H9 (cell line): ENCODE measurements at regions not wholly inside any gene's neighbourhood (a gene's known extent, or its start where the extent isn't known, plus 50 kb on each side); places are given as distances from the start of the nearest gene placed in this dataset.
A peak's percentile ranks its signal among the peaks of the same experiment; 100 is the strongest.

Experiments
- DNase-seq: peaks from one replicate; pipeline ENCODE4 v3.0.0-alpha.2; 2017
- H2AFZ ChIP-seq: one replicate; pipeline ENCODE4 v1.6.1; 2013; ENCODE audit warnings: mild to moderate bottlenecking, low read length, control low read depth, moderate library complexity
- H2AK5ac ChIP-seq: 2 replicates; pipeline ENCODE4 v1.6.1; 2013; ENCODE audit warnings: low read length, control low read depth, mixed read lengths; ENCODE audit not compliant: insufficient read length
- H2BK120ac ChIP-seq: one replicate; pipeline ENCODE4 v1.6.1; 2013; ENCODE audit warnings: low read depth, mild to moderate bottlenecking, low read length, control low read depth, inconsistent platforms; ENCODE audit not compliant: poor library complexity, severe bottlenecking
- H2BK12ac ChIP-seq: 2 replicates; pipeline ENCODE4 v1.6.1; 2013; ENCODE audit warnings: low read length, control low read depth, mixed read lengths, low read depth; ENCODE audit not compliant: insufficient read length
- H2BK15ac ChIP-seq: 2 replicates; pipeline ENCODE4 v1.6.1; 2013; ENCODE audit warnings: low read depth, low read length, control low read depth
- H2BK20ac ChIP-seq: one replicate; pipeline ENCODE4 v1.6.1; 2013; ENCODE audit warnings: low read depth, mild to moderate bottlenecking, low read length, control low read depth, inconsistent platforms; ENCODE audit not compliant: poor library complexity, severe bottlenecking
- H2BK5ac ChIP-seq: 2 replicates; pipeline ENCODE4 v1.6.1; 2013; ENCODE audit warnings: low read length, control low read depth, mixed read lengths; ENCODE audit not compliant: insufficient read length
- H3K14ac ChIP-seq: 2 replicates; pipeline ENCODE4 v1.6.1; 2013; ENCODE audit warnings: low read length, control low read depth; ENCODE audit not compliant: insufficient read depth
- H3K18ac ChIP-seq: 2 replicates; pipeline ENCODE4 v1.6.1; 2013; ENCODE audit warnings: low read depth, mild to moderate bottlenecking, mixed read lengths, low read length, control low read depth; ENCODE audit not compliant: insufficient read length
- H3K23ac ChIP-seq: 2 replicates; pipeline ENCODE4 v1.6.1; 2013; ENCODE audit warnings: low read length, control low read depth, mixed read lengths, low read depth; ENCODE audit not compliant: insufficient read length
- H3K23me2 ChIP-seq: 2 replicates; pipeline ENCODE4 v1.6.1; 2013; ENCODE audit warnings: low read depth, mild to moderate bottlenecking, mixed read lengths, low read length, control low read depth; ENCODE audit not compliant: insufficient read length, poor library complexity, severe bottlenecking
- H3K27ac ChIP-seq: 2 replicates; pipeline ENCODE4 v1.5.1; 2013; ENCODE audit warnings: low read length, control low read depth, mixed read lengths, low read depth; ENCODE audit not compliant: insufficient read length
- H3K27me3 ChIP-seq: 2 replicates; pipeline ENCODE4 v1.6.1; 2013; ENCODE audit warnings: low read length, control low read depth, inconsistent platforms; ENCODE audit not compliant: insufficient read depth
- H3K4ac ChIP-seq: 2 replicates; pipeline ENCODE4 v1.6.1; 2013; ENCODE audit warnings: low read depth, mild to moderate bottlenecking, control low read depth, inconsistent platforms, low read length, moderate library complexity
- H3K4me1 ChIP-seq: 2 replicates; pipeline ENCODE4 v1.6.1; 2013; ENCODE audit warnings: low read length, control low read depth, inconsistent platforms; ENCODE audit not compliant: insufficient read depth
- H3K4me2 ChIP-seq: 2 replicates; pipeline ENCODE4 v1.6.1; 2013; ENCODE audit warnings: low read length, control low read depth, mixed read lengths; ENCODE audit not compliant: insufficient read length, insufficient read depth
- H3K56ac ChIP-seq: 2 replicates; pipeline ENCODE4 v1.6.1; 2013; ENCODE audit warnings: low read depth, mild to moderate bottlenecking, mixed read lengths, low read length, control low read depth; ENCODE audit not compliant: insufficient read length
- H3K79me1 ChIP-seq: 2 replicates; pipeline ENCODE4 v1.6.1; 2013; ENCODE audit warnings: low read depth, mild to moderate bottlenecking, moderate library complexity, low read length, control low read depth, inconsistent platforms; ENCODE audit not compliant: insufficient read depth, poor library complexity, severe bottlenecking
- H3K79me2 ChIP-seq: 2 replicates; pipeline ENCODE4 v1.6.1; 2013; ENCODE audit warnings: low read length, control low read depth, inconsistent platforms; ENCODE audit not compliant: insufficient read depth
- H3K9ac ChIP-seq: 2 replicates; pipeline ENCODE4 v1.6.1; 2013; ENCODE audit warnings: low read length, control low read depth, mixed read lengths; ENCODE audit not compliant: insufficient read length; ENCODE audit errors: extremely low read depth
- H3K9me3 ChIP-seq: one replicate; pipeline ENCODE4 v1.6.1; 2013; ENCODE audit warnings: low read depth, low read length, inconsistent platforms; ENCODE audit not compliant: control insufficient read depth
- H3T11ph ChIP-seq: one replicate; pipeline ENCODE4 v1.6.1; 2013; ENCODE audit warnings: mild to moderate bottlenecking, low read length, control low read depth, inconsistent platforms
- H4K20me1 ChIP-seq: one replicate; pipeline ENCODE4 v1.6.1; 2013; ENCODE audit not compliant: control insufficient read depth, insufficient read length, insufficient read depth
- H4K5ac ChIP-seq: 2 replicates; pipeline ENCODE4 v1.6.1; 2013; ENCODE audit warnings: low read depth, mild to moderate bottlenecking, mixed read lengths, low read length, control low read depth; ENCODE audit not compliant: insufficient read length
- H4K8ac ChIP-seq: replicated peaks from 2 replicates; pipeline ENCODE4 v1.6.1; 2013; ENCODE audit warnings: low read length, control low read depth, mixed read lengths, low read depth; ENCODE audit not compliant: insufficient read length
- H4K91ac ChIP-seq: 2 replicates; pipeline ENCODE4 v1.6.1; 2013; ENCODE audit warnings: low read depth, mild to moderate bottlenecking, moderate library complexity, mixed read lengths, low read length, control low read depth; ENCODE audit not compliant: insufficient read length
- H3K27ac Mint-ChIP-seq, 3 experiments: 2 replicates in 2 of 3; 3 replicates in 1 of 3; pipeline ENCODE4 v1.8.0; 2020 to 2021; ENCODE audit warnings: mixed read lengths in 3 of 3, mild to moderate bottlenecking in 1 of 3, moderate library complexity in 1 of 3
- H3K27me3 Mint-ChIP-seq: 2 replicates; pipeline ENCODE4 v1.8.0; 2021; ENCODE audit warnings: low read depth, mild to moderate bottlenecking, moderate library complexity, mixed read lengths
- H3K36me3 Mint-ChIP-seq, 3 experiments: 2 replicates in 2 of 3; 3 replicates in 1 of 3; pipeline ENCODE4 v1.8.0; 2020 to 2021; ENCODE audit warnings: low read depth in 3 of 3, mixed read lengths in 3 of 3; ENCODE audit not compliant: insufficient read depth in 1 of 3
- H3K4me1 Mint-ChIP-seq, 2 experiments: 2 replicates each; pipeline ENCODE4 v1.8.0; 2020; ENCODE audit warnings: mixed read lengths in 2 of 2
- H3K4me3 Mint-ChIP-seq, 2 experiments: 2 replicates in 1 of 2; 3 replicates in 1 of 2; pipeline ENCODE4 v1.8.0; 2020 to 2021; ENCODE audit warnings: mild to moderate bottlenecking in 2 of 2, mixed read lengths in 2 of 2, moderate library complexity in 1 of 2
- H3K9me3 Mint-ChIP-seq, 2 experiments: 2 replicates in 1 of 2; 3 replicates in 1 of 2; pipeline ENCODE4 v1.8.0; 2020; ENCODE audit warnings: mild to moderate bottlenecking in 2 of 2, mixed read lengths in 2 of 2, moderate library complexity in 1 of 2
- TF ChIP-seq, protein P1 (sequence below): fragments of 200-600 bp; sonication (generic); conservative IDR thresholded peaks from 3 replicates; pipeline ENCODE4 v1.8.0; 2021; ENCODE audit warnings: antibody characterized with exemption, mild to moderate bottlenecking

- no peaks in the 10 kb centered on the region for H3K23me2 ChIP-seq
- no peak overlapping the region for H3K18ac ChIP-seq
- no peaks in the 10 kb centered on the region for H3K79me1 ChIP-seq
- H3K79me2 ChIP-seq: no peaks in the 10 kb centered on the region
- TF ChIP-seq, protein P1, sequence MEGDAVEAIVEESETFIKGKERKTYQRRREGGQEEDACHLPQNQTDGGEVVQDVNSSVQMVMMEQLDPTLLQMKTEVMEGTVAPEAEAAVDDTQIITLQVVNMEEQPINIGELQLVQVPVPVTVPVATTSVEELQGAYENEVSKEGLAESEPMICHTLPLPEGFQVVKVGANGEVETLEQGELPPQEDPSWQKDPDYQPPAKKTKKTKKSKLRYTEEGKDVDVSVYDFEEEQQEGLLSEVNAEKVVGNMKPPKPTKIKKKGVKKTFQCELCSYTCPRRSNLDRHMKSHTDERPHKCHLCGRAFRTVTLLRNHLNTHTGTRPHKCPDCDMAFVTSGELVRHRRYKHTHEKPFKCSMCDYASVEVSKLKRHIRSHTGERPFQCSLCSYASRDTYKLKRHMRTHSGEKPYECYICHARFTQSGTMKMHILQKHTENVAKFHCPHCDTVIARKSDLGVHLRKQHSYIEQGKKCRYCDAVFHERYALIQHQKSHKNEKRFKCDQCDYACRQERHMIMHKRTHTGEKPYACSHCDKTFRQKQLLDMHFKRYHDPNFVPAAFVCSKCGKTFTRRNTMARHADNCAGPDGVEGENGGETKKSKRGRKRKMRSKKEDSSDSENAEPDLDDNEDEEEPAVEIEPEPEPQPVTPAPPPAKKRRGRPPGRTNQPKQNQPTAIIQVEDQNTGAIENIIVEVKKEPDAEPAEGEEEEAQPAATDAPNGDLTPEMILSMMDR: no peak
- no peak overlapping the region for H4K91ac ChIP-seq
- Mint-ChIP-seq H3K27ac (peak overlapping the region in 1 of 3 experiments; percentile 6; a peak in 2 of 7 replicates), H3K27me3 (no peaks in the 10 kb centered on the region), H3K9me3 (no peaks in the 10 kb centered on the region), H3K36me3 (no peaks in the 10 kb centered on the region), H3K4me3 (no peak overlapping the region), H3K4me1 (peaks cover 5 to 6% of the 10 kb centered on the region in 2 experiments)
- H3T11ph ChIP-seq: no peak overlapping the region
- no peak overlapping the region for H3K4ac ChIP-seq
- no peak overlapping the region for H4K8ac ChIP-seq
- no peak overlapping the region for H2AK5ac ChIP-seq
- no peak overlapping the region for H3K4me2 ChIP-seq
- H2BK12ac ChIP-seq: no peak overlapping the region
- no peaks in the 10 kb centered on the region for H4K20me1 ChIP-seq
- H2BK15ac ChIP-seq: no peak overlapping the region
- no peak overlapping the region for H2BK120ac ChIP-seq
- H3K27ac ChIP-seq: no peak overlapping the region
- no peaks in the 10 kb centered on the region for H3K9me3 ChIP-seq
- no peak overlapping the region for H2BK20ac ChIP-seq
- H3K23ac ChIP-seq: no peak overlapping the region
- no peak overlapping the region for H2AFZ ChIP-seq
- H4K5ac ChIP-seq: no peak overlapping the region
- DNase-seq: no peak
- H3K56ac ChIP-seq: no peak overlapping the region
- H3K4me1 ChIP-seq: no peaks in the 10 kb centered on the region
- no peak overlapping the region for H2BK5ac ChIP-seq
- H3K14ac ChIP-seq: no peak overlapping the region
- H3K9ac ChIP-seq: no peak overlapping the region
- no peaks in the 10 kb centered on the region for H3K27me3 ChIP-seq
Measured at GRCh38 chr13:78299832-78300623, 303.3 kb downstream of the POU4F1 start.
